ENCODE measurements at regions not wholly inside any gene's neighbourhood (a gene's known extent, or its start where the extent isn't known, plus 50 kb on each side); places are given as distances from the start of the nearest gene placed in this dataset.

- Histone ChIP-seq H3F3A (ENCODE audit: control insufficient read depth, insufficient read depth) (no peaks in the 10 kb centered on the region), H3K9me3 (ENCODE audit: control insufficient read depth, insufficient read depth, low read length) (no peaks in the 10 kb centered on the region), H3K9me2 (replicated peaks; ENCODE audit: control insufficient read depth, low read length) (no peaks in the 10 kb centered on the region), H3K4me1 (ENCODE audit: control insufficient read depth, low read length) (no peaks in the 10 kb centered on the region), H3K4me3 (ENCODE audit: low read length) (no peak overlapping the region), H3K36me3 (ENCODE audit: control insufficient read depth, low read length) (no peaks in the 10 kb centered on the region), H4K20me1 (ENCODE audit: control insufficient read depth, insufficient read depth, low read depth, low read length) (no peaks in the 10 kb centered on the region), H3K27ac (ENCODE audit: low read depth, low read length) (no peak overlapping the region), H3K79me2 (ENCODE audit: control insufficient read depth, low read length) (no peaks in the 10 kb centered on the region), H3K4me2 (ENCODE audit: low read length) (no peak overlapping the region), H3K27me3 (ENCODE audit: control insufficient read depth, low read length) (no peaks in the 10 kb centered on the region)
- TF ChIP-seq EZH2phosphoT487 (IDR thresholded peaks at IDR 0.05; ENCODE audit: borderline replicate concordance, low read length) (no peak), CTCF (IDR thresholded peaks at IDR 0.05; ENCODE audit: low read depth, low read length, poor library complexity, severe bottlenecking) (no peak)
Measured at GRCh38 chr9:73799446-73799845, 647.8 kb downstream of the ANXA1 start.

GRCh38 chr9:73805111-73805510, 653.4 kb downstream of the ANXA1 start:
- H3K79me2 ChIP-seq (ENCODE audit: control insufficient read depth, low read length): no peaks in the 10 kb centered on the region
- H3F3A ChIP-seq (ENCODE audit: control insufficient read depth, insufficient read depth): no peaks in the 10 kb centered on the region
- no peaks in the 10 kb centered on the region for H3K27me3 ChIP-seq (ENCODE audit: control insufficient read depth, low read length)
- H3K9me3 ChIP-seq (ENCODE audit: control insufficient read depth, insufficient read depth, low read length): no peaks in the 10 kb centered on the region
- no peaks in the 10 kb centered on the region for H3K9me2 ChIP-seq (replicated peaks; ENCODE audit: control insufficient read depth, low read length)
- H3K36me3 ChIP-seq (ENCODE audit: control insufficient read depth, low read length): no peaks in the 10 kb centered on the region
- no peak overlapping the region for H3K27ac ChIP-seq (ENCODE audit: low read depth, low read length)
- no peak overlapping the region for H3K4me2 ChIP-seq (ENCODE audit: low read length)
- H3K4me3 ChIP-seq (ENCODE audit: low read length): no peak overlapping the region
- H3K4me1 ChIP-seq (ENCODE audit: control insufficient read depth, low read length): no peaks in the 10 kb centered on the region
- H4K20me1 ChIP-seq (ENCODE audit: control insufficient read depth, insufficient read depth, low read depth, low read length): no peaks in the 10 kb centered on the region
- TF ChIP-seq CTCF (IDR thresholded peaks at IDR 0.05; ENCODE audit: low read depth, low read length, poor library complexity, severe bottlenecking) (no peak), EZH2phosphoT487 (IDR thresholded peaks at IDR 0.05; ENCODE audit: borderline replicate concordance, low read length) (no peak)

GRCh38 chr9:73805853-73806458, 654.3 kb downstream of the ANXA1 start:
- Histone ChIP-seq H3K4me2 (ENCODE audit: low read length) (no peak overlapping the region), H3K4me3 (ENCODE audit: low read length) (no peak overlapping the region), H4K20me1 (ENCODE audit: control insufficient read depth, insufficient read depth, low read depth, low read length) (no peaks in the 10 kb centered on the region), H3F3A (ENCODE audit: control insufficient read depth, insufficient read depth) (no peaks in the 10 kb centered on the region), H3K36me3 (ENCODE audit: control insufficient read depth, low read length) (no peaks in the 10 kb centered on the region), H3K79me2 (ENCODE audit: control insufficient read depth, low read length) (no peaks in the 10 kb centered on the region), H3K27me3 (ENCODE audit: control insufficient read depth, low read length) (no peaks in the 10 kb centered on the region), H3K9me2 (replicated peaks; ENCODE audit: control insufficient read depth, low read length) (no peaks in the 10 kb centered on the region), H3K4me1 (ENCODE audit: control insufficient read depth, low read length) (no peaks in the 10 kb centered on the region), H3K27ac (ENCODE audit: low read depth, low read length) (no peak overlapping the region), H3K9me3 (ENCODE audit: control insufficient read depth, insufficient read depth, low read length) (no peaks in the 10 kb centered on the region)
- no peak for TF ChIP-seq EZH2phosphoT487 (IDR thresholded peaks at IDR 0.05; ENCODE audit: borderline replicate concordance, low read length)
- TF ChIP-seq CTCF (IDR thresholded peaks at IDR 0.05; ENCODE audit: low read depth, low read length, poor library complexity, severe bottlenecking): no peak

All from DOHH2 (cell line).